Stimulated activated CD8-positive, alpha-beta memory T cell treated with anti-CD3 and anti-CD28 coated beads, Interleukin-7, amount 100 ng/mL, for 1 hour (primary cell): ENCODE measurements at regions not wholly inside any gene's neighbourhood (a gene's known extent, or its start where the extent isn't known, plus 50 kb on each side); places are given as distances from the start of the nearest gene placed in this dataset.
"Not testable (repeated sequence)": the region's sequence is repeated elsewhere in the genome, so short reads cannot be mapped to it uniquely, and the experiment has no call there.

Experiments
- DNase-seq, 2 donors: peaks; one replicate each; pipeline ENCODE4 v3.0.0-alpha.2; 2020; ENCODE audit warnings: low read depth in 2 of 2

DNA sequence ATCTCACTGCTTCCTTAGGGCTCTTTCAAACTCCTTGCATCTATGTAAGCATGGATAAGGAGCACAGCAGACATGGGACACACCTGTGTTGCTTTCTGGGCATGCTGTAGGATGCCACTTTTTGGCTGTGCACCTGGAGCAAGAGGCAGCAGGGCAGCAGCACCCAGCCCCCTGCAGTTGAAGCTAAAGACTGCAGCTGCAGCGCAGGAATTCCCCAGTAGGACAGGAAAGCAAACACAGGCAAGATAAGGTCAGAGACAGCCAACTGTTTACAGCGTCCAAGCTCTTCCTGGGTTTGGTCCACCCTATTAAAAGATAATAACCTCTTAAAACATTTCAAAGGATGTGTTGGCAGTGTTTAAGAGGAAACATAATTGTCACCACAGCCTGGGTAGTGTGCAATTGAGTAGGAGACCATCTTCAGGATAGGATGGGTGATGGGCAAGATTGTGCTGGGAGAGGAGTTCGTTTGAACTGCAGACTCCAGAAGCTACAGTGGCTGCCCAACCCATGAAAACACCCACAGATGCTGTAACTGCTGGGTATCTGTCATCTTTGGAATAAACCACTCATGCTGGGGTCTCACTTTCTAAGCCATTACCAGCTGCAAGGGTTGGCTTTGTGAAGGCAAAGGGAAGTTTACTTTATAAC is 242.3 kb upstream of the PLGLB1 start:
- not testable (repeated sequence) for DNase-seq

- not testable (repeated sequence) for DNase-seq
These were observed 253.5 kb upstream of the PLGLB1 start for GRCh38 chr2:87275192-87275591.

DNA sequence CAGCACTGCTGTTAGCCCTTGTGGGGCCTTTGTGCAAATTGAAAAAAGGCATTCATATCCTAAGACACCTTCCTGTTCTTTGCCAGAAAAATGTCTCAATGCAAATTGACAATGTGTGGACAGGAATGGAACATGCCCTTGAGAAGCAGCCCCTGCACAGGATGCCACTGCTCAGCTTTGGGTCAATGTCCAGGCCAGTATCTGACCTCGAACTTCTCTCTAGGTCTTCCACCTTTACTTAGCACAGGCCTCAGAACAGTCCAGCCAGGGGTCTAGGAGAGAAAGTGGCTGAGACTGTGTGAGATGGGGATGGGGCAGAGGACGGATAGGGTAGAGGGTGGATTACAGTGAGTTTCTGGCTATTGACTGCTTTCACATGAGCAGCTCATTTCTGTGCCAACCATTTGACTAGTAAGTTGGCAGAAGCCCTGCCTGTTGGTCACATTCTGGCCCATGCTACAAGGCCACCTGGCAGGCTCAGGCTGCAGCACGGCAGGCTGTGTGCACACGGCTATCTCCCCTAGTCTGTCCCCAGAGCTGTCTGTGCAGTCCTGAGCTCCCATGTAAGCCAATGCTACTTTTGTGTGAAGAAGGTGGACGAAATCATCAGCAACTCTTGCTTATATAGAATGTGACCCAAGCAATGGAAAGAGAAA is 254.5 kb upstream of the PLGLB1 start:
- DNase-seq, result not testable (repeated sequence)

DNA sequence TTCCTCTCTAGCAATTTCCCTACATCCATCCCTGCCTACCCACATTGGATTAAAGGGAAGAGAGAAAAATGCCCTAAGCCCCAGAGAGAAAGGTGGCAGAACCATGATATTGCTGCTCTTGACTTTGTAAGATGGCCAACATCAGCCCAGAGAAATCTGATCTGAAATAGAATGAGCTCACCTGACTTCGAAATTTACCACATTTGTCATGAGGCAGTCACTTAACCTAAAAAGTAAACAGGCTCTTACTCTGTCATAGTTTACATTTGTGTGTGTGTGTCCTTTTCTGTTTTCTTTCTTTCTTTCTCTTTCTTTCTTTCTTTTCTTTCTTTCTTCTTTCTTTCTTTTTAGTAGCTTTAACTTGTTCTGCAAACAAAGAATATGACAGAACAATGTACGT is 255.0 kb upstream of the PLGLB1 start:
- not testable (repeated sequence) for DNase-seq

GRCh38 chr2:87277734-87278133 is 256.1 kb upstream of the PLGLB1 start:
- not testable (repeated sequence) for DNase-seq

- DNase-seq, result not testable (repeated sequence)
These were observed 259.1 kb upstream of the PLGLB1 start for GRCh38 chr2:87280596-87281355.

GRCh38 chr2:87283735-87284470 is 262.3 kb upstream of the PLGLB1 start:
- not testable (repeated sequence) for DNase-seq

- not testable (repeated sequence) for DNase-seq
These were observed 262.8 kb upstream of the PLGLB1 start for GRCh38 chr2:87284471-87284772.

GRCh38 chr2:87285139-87285538 is 263.5 kb upstream of the PLGLB1 start:
- DNase-seq, result not testable (repeated sequence)

DNA sequence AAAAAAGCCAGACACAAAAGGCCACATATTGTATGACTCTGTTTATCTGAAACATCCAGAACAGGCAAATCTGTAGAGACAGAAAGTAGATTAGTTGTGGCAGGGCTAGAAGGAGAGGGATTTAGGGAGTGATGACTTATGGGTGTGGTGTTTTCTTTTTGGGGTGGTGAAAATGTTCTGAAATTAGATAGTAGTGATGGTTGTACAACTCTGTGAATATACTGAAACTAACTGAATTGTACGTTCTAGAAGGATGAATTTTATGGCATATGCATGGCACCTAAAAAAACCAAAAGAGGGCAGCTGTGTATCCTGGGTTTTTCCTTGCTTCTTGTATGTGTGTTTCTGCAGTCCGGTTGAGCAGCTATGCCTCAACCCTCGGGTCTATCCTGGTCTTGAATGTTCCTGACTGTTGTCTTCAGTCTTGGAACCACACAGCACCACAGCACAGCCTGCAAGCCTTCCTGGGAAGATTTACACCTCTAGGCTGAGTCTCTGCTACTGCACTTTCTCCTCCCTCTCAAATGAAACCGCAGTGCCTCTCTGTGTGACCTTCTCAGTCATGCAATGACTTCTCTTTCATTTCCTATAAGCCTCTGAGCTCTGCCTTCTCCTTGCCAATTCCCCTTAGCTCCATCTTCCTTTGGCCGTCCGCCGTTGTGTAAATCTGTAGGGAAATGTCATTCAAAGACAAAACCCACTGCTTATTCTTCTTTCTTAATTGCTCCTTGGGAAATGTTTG is 269.1 kb upstream of the PLGLB1 start:
- DNase-seq, result not testable (repeated sequence)

DNA sequence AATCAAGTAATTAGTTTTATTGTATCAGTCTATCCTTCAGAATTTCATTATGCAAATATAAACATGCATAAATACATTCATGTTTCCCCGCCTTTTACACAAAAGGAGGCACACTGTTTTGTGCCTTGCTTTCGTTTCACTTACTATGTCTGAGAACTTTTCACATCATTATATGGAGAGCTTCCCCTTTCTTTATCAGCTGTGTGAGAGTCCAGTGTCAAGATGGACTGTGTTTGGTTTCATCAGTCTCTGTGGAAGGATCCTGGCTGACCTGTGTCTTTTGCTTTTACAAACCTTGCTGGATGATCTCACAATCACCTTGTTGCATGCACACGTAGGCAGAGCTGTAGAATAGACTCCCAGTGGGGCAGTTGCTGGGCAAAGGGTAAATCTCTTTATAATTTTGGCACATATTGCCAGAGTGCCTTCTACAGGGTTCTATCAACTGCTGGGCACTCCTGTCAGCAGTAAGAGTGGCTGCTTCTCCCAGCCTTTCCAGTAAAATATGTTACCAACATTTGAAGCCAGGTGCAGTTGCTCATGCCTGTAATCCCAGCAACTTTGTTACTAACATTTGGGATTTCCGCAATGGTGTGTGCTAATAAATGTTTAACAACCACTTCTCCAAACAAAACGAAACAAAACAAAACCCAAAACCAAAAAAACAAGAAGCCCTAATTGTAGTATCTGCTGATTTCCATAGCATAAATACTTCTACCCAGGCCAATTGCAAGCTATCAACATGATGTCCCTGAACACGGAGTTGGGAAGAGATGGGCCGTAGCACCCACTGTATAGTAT is 270.0 kb upstream of the PLGLB1 start:
- DNase-seq, result not testable (repeated sequence)

DNA sequence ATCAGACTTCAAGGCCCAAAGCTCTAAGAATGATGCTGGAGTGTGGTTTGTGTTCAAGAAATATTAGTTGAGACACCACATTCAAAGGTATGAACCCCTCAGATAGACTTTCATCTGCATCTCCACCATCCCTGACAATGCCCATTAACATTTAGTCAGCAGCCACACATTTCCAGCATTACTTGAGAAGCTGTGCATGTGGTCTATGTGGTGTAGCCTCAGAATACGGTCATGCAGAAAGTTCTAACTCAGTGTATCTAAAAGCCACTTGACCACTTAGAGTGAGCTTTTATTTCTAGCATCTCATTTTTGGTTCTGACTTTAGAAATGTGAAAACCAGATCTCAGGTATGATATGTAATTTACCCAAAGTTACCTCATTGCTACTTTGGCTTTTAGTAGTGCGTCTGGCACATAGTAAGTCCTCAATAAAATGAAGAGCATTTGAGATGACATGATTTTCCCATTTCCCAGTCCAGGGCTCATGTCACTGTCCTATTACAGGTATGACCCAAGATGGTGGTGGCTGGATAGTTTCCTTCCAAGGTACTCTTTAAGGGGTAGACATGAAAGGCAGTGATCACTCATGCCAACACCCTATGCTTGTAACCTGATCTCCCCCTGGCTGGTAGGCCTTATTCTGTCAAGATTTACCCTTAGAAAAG is 272.4 kb upstream of the PLGLB1 start:
- DNase-seq, result not testable (repeated sequence)

GRCh38 chr2:87295135-87295534 is 273.5 kb upstream of the PLGLB1 start:
- DNase-seq, result not testable (repeated sequence)

DNA sequence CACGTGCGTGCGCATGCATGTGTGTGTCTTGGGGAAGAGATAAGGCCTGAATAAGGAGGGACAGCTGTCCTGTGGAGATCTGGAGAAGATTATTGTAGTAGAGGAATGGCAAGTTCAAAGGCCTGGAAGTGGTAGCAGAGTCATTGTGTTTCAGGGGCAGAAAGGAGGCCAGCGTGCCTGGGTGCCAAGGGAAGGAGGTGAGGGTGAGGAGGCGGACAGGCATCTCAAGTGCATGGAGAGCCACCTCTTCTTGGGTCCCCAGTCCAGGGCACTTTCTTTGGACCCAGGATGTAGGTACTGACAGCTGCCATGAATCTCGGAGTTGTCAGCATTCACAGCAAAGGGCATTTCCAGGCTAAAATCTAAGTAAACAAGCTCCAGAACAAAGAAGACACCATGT is 279.7 kb upstream of the PLGLB1 start:
- DNase-seq, result not testable (repeated sequence)

DNA sequence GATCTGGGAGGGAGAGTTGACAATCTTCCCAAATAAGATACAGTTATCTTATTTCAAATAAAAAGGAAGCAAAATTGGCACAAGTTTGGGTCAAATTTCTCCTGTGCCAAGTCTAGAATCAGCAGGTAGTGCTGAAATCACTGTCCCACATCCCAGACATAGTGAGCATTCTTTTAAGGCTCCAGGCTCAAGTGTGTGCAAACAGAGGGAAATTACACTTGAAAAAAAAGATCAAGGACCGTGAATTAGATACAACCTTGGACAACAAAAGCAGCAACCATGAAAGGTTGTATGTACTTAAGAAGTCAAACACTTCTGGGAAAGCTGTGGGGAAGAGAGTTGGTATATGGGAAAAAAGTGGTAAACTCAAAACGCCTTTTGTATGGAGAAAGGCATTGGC is 280.2 kb upstream of the PLGLB1 start:
- not testable (repeated sequence) for DNase-seq

GRCh38 chr2:87308621-87309020 is 287.0 kb upstream of the PLGLB1 start:
- not testable (repeated sequence) for DNase-seq

GRCh38 chr2:87309785-87310184 is 288.1 kb upstream of the PLGLB1 start:
- not testable (repeated sequence) for DNase-seq

DNA sequence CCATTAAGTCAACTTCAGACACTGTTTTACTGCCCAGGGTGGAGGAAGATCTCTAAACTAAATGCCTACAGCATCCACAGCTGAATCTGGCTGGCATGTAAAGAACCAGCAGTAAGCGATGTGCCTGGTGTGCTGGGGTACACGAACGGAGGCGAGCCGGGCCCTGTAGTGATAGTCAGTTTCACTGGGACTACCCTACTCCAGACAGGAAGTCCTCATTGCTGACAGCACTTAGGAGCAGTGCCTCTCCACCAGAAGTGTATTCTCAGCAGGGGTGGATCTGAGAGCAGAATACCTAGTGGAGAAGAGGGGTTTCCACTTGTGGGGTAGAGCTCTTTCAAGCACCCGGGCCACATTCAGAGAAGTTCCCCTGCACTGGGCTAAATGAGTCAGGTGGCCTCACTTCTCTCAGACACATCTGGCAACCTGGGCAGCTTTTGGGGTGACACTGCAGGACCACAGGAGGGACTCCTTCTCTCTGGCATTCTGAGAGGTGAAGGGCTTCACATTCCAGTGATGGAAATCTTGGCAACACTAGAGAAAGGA is 290.3 kb upstream of the PLGLB1 start:
- DNase-seq, result not testable (repeated sequence)

DNA sequence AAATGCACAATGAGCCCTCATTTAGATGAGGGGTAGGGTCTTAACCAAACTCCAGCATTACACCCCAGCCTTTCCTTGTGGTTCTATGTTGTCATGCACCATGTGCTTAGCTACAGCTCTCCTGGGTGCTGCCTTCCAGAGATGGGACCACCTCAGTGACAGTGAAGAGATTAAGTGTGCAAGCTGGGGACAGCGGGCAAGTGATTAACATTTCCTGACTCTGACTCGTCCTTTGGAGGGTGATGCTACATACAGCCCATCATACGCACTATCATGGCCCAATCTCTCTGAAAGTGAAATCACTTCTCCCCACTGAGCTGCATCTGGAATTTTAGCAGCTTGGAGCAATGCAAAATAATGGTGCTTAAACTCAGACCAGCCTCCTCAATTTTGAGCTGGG is 293.0 kb upstream of the PLGLB1 start:
- not testable (repeated sequence) for DNase-seq
